GM13977 (cell line): ENCODE measurements at regions not wholly inside any gene's neighbourhood (a gene's known extent, or its start where the extent isn't known, plus 50 kb on each side); places are given as distances from the start of the nearest gene placed in this dataset.
A peak's percentile ranks its signal among the peaks of the same experiment; 100 is the strongest.

Experiments used
- DNase-seq: peaks from one replicate; pipeline ENCODE4 v3.0.0; 2012; ENCODE audit warnings: low spot score
- CTCF ChIP-seq: IDR thresholded peaks from 2 replicates; pipeline ENCODE4 v1.5.1; 2012; ENCODE audit warnings: mild to moderate bottlenecking, control low read depth; ENCODE audit not compliant: insufficient read depth; ENCODE audit errors: extremely low read depth, missing control alignments
- in situ Hi-C: fragments of 300-500 bp; cut with MboI; formaldehyde crosslinking; loops from one replicate; pipeline ENCODE4 v1.12.0; 2022; ENCODE audit warnings: low sequenced_read_pairs, low pct_unique_long_range_greater_than_20kb, mixed read lengths, inconsistent platforms; ENCODE audit not compliant: unreplicated experiment

GRCh38 chrX:39440799-39441284 is 639.6 kb downstream of the MID1IP1 start:
- no peak for DNase-seq
- in situ Hi-C loops = no loop called here
- TF ChIP-seq CTCF = peak; percentile 6

DNA sequence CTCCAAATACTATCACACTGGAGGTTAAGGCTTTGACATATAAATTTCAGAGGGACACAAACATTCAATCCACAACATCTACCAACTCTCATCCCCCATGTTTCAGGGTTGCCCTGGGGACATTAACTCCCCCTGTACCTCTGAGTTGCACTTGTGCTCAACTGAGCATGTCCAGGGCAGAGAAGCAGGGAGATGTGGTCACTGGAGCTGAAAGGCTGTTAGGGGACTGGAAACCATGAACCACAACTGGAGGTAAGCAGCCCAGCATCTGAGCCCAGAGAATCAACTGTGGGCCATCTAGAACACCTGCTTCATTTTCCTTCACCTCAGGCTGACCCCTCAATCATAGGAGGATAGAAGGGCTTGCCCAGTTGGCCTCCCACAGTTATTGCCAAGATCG is 641.1 kb downstream of the MID1IP1 start:
- DNase-seq = no peak
- in situ Hi-C loops = no loop called here
- TF ChIP-seq CTCF = no peak

GRCh38 chrX:39443240-39443639 is 642.0 kb downstream of the MID1IP1 start:
- TF ChIP-seq CTCF = no peak
- DNase-seq = no peak
- in situ Hi-C loops = no loop called here

- no peak for DNase-seq
- in situ Hi-C loops = no loop called here
- peak; percentile 46 for TF ChIP-seq CTCF
Measured at GRCh38 chrX:39445336-39445735, 644.1 kb downstream of the MID1IP1 start.

DNA sequence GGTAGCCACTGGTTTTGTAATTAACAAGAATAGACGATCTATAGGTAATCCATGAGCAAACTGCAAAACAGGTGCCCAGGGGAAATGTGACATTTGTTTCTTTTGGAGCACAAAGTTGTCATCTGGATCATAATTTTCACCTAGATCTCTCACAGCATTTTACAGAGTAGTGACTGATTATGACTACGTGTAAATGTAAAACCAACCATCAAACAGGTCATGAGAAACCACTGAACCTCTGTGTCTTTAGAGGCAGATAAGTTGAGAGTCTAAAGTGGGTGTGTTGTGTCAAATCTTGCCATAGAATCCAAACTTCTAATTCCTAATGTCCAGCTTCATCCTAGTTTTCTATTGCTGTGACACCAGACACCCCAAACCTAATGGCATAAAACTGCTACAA is 648.1 kb downstream of the MID1IP1 start:
- DNase-seq = no peak
- in situ Hi-C loops = no loop called here
- no peak for TF ChIP-seq CTCF

- no peak for TF ChIP-seq CTCF
- no peak for DNase-seq
- in situ Hi-C loops = no loop called here
Measured at GRCh38 chrX:39450234-39450977, 647.4 kb downstream of the BCOR start.
